Pancreas (tissue), 10 donors: ENCODE measurements at regions not wholly inside any gene's neighbourhood (a gene's known extent, or its start where the extent isn't known, plus 50 kb on each side); places are given as distances from the start of the nearest gene placed in this dataset.

Experiments
- ATAC-seq, 4 donors: fragments of 200-7000 bp; cut with Tn5 transposase; one replicate each; pipeline versions ENCODE4 v1.8.0 to v1.9.1; 2020; ENCODE audit warnings: mild to moderate bottlenecking in 4 of 4, moderate library complexity in 4 of 4
- DNase-seq, 6 donors: peaks; one replicate each; pipeline ENCODE4 v3.0.0-alpha.2; 2020
- FAIRE-seq: peaks from 2 replicates; lab custom pipeline; 2012; peaks lifted over from hg19 to GRCh38; lab: Jason Lieb, UNC
- H3K27ac ChIP-seq, 4 donors: fragments of 200-600 bp; sonication (generic); 1 replicate in 3 of 4; 2 replicates in 1 of 4; pipeline versions ENCODE4 v1.5.0 to v1.8.0; 2020
- H3K27me3 ChIP-seq, 4 donors: fragments of 200-600 bp; one replicate each; pipeline ENCODE4 v1.8.0; 2021
- H3K36me3 ChIP-seq, 3 donors: fragments of 200-600 bp; sonication (generic) in 1 of 3; one replicate each; pipeline versions ENCODE4 v1.5.0 to v1.8.0; 2020 to 2021
- H3K4me1 ChIP-seq, 3 donors: fragments of 200-600 bp; one replicate each; pipeline ENCODE4 v1.8.0; 2021
- H3K4me3 ChIP-seq, 4 donors: fragments of 200-600 bp; sonication (generic) in 2 of 4; one replicate each; pipeline versions ENCODE4 v1.5.0 to v1.8.0; 2020 to 2021
- H3K9me3 ChIP-seq, 4 donors: fragments of 200-600 bp; one replicate each; pipeline ENCODE4 v1.8.0; 2021
- WGBS, 2 donors: extraction: QIAGEN DNeasy Blood & Tissue Kit; methylation state at CpG; one replicate each; pipeline ENCODE4 v1.1.7; 2013; 5-methylcytosine and 5-hydroxymethylcytosine counted together
- intact Hi-C, 3 donors: fragments of 100-400 bp; cut with DNase I; formaldehyde crosslinking; loops; one replicate each; pipeline versions ENCODE4 v1.11.1 to v1.14.2; 2022
- TF ChIP-seq, protein P1 (sequence below), 4 donors: fragments of 200-600 bp; sonication (generic) in 3 of 4; IDR thresholded peaks; one replicate each; pipeline versions ENCODE4 v1.5.0 to v1.8.0; 2021; ENCODE audit warnings: antibody characterized with exemption in 4 of 4
- donor health status: healthy with polysubstance abuse.
- donor health status: DM: no; HTN: no; CAD: no; lungs with moderate emphysema.
- donor health status: DM: no; HTN: no; CAD: no.
- donor health status: control.
- donor health status: control.
- donor health status: Bipolar disorder and iron deficiency.
- donor health status: DM: yes; HTN: yes; CAD: no.
- donor health status: DM: no; HTN: no; CAD: no.
- donor health status: DM: no; HTN: no; CAD: no.
- donor health status: DM: yes; HTN: yes; CAD: no.

DNA sequence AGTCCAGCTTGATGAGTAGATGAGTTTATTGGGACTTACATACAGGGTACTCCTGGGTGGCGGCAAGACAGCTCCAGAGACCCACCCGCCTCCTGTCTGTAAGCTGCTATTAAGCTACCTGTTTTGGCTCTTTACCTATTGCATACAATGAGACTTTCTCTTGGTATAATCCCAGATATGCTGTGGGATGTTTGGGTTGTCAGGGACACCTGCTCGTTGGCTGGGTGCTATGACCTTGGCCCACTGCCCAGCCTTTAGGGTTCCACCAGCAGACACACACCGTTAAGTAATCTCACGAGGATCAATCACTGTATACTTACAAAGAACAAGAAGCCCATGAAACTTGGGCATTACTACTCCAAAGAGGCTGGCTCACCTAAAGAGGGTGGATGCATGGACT, 116.4 kb downstream of the NPIPB5 start:
- DNase-seq = peak; percentile 65 to 91 (median 76)
- 22 to 26% methylated on average over 5 of the region's 5 CpGs for WGBS, 2 donors

DNA sequence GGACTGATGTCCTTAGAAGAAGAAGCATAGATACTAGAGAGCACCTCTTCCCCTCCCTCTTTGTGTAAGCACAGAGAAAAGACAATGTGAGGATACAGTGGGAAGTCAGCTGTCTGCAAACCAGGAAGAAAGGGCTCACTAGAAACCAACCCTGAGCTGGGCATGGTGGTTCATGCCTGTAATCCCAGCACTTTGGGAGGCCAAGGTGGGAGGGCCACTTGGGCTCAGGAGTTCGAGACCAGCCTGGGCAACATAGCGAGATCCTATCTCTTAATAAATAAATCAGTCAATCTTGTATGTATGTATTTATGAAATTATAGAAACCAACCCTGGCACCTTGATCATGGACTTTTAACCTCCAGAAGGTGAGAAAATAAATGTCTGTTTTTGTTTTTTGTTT, 118.3 kb downstream of the NPIPB5 start:
- intact Hi-C loops = no loop called here
- DNase-seq = no peak
- H3K27ac ChIP-seq = no peak overlapping the region
- no peaks in the 10 kb centered on the region for H3K36me3 ChIP-seq
- no peak overlapping the region for H3K4me3 ChIP-seq
- H3K4me1 ChIP-seq = peaks cover 0 to 12% (median 4%) of the 10 kb centered on the region in 3 donors
- no peaks in the 10 kb centered on the region for H3K27me3 ChIP-seq
- no peak for ATAC-seq
- WGBS, 2 donors = 96 to 97% methylated on average over 2 of the region's 2 CpGs
- FAIRE-seq = no peak
- no peaks in the 10 kb centered on the region for H3K9me3 ChIP-seq
- TF ChIP-seq, protein P1, sequence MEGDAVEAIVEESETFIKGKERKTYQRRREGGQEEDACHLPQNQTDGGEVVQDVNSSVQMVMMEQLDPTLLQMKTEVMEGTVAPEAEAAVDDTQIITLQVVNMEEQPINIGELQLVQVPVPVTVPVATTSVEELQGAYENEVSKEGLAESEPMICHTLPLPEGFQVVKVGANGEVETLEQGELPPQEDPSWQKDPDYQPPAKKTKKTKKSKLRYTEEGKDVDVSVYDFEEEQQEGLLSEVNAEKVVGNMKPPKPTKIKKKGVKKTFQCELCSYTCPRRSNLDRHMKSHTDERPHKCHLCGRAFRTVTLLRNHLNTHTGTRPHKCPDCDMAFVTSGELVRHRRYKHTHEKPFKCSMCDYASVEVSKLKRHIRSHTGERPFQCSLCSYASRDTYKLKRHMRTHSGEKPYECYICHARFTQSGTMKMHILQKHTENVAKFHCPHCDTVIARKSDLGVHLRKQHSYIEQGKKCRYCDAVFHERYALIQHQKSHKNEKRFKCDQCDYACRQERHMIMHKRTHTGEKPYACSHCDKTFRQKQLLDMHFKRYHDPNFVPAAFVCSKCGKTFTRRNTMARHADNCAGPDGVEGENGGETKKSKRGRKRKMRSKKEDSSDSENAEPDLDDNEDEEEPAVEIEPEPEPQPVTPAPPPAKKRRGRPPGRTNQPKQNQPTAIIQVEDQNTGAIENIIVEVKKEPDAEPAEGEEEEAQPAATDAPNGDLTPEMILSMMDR (IDR thresholded peaks at IDR 0.05) = no peak

More for the DNA sequence above, 116.4 kb downstream of the NPIPB5 start:
- H3K27ac ChIP-seq = no peak overlapping the region
- H3K4me3 ChIP-seq = no peak overlapping the region
- H3K27me3 ChIP-seq = no peaks in the 10 kb centered on the region
- H3K9me3 ChIP-seq = no peaks in the 10 kb centered on the region
- ATAC-seq = peak; percentile 60 to 92 (median 82)
- TF ChIP-seq, protein P1 (IDR thresholded peaks at IDR 0.05) = no peak
- no peaks in the 10 kb centered on the region for H3K36me3 ChIP-seq
- no peak for FAIRE-seq
- H3K4me1 ChIP-seq = peaks cover 0 to 12% (median 4%) of the 10 kb centered on the region in 3 donors
- intact Hi-C loops = no loop called here

DNA sequence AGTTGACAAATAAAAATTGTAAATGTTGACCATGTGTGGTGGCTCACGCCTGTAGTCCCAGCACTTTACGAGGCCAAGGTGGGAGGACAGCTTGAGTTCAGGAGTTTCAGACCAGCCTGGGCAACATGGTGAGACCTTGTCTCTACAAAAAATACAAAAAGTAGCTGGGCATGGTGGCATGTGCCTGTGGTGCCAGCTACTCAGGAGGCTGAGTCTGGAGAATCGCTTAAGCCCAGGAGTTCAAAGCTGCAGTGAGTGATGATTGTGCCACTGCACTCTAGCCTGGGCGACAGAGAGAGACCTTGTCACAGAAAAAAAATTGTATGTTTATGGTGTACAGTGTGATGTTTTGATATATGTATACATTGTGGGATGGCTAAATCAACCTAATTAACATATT, 119.6 kb downstream of the NPIPB5 start:
- ATAC-seq (no peak), DNase-seq (no peak), FAIRE-seq (no peak)
- H3K4me3 ChIP-seq = no peak overlapping the region
- no peaks in the 10 kb centered on the region for H3K27me3 ChIP-seq
- 88 to 90% methylated on average over 4 of the region's 4 CpGs for WGBS, 2 donors
- no peaks in the 10 kb centered on the region for H3K9me3 ChIP-seq
- H3K4me1 ChIP-seq = peaks cover 0 to 12% (median 4%) of the 10 kb centered on the region in 3 donors
- intact Hi-C loops = no loop called here
- H3K27ac ChIP-seq = no peak overlapping the region
- TF ChIP-seq, protein P1 (IDR thresholded peaks at IDR 0.05) = no peak
- H3K36me3 ChIP-seq = no peaks in the 10 kb centered on the region

DNA sequence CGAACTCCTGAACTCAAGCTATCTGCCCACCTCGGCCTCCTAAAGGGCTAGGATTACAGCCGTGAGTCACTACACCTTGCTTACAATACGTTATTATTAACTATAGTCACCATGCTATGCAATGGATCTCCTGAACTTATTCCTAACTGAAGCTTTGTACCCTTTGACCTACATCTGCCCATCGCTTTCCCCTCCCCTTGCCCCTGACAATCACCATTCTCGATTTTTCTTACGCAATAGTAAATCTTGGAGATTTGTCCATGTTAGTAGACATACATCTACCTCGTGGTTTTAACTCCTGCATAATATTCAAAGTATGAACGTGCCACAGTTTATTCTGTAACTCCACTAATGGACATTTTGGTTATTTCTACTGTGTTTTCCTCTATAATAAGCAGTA, 120.6 kb downstream of the NPIPB5 start:
- H3K27me3 ChIP-seq = no peaks in the 10 kb centered on the region
- no peak for ATAC-seq
- TF ChIP-seq, protein P1 (IDR thresholded peaks at IDR 0.05) = no peak
- no peak for DNase-seq
- no peak overlapping the region for H3K27ac ChIP-seq
- H3K4me3 ChIP-seq = no peak overlapping the region
- intact Hi-C loops = no loop called here
- no peaks in the 10 kb centered on the region for H3K36me3 ChIP-seq
- H3K4me1 ChIP-seq = peaks cover 0 to 9% (median 4%) of the 10 kb centered on the region in 3 donors
- whole genome bisulfite sequencing, 2 donors = 79 to 82% methylated on average over 9 of the region's 9 CpGs
- H3K9me3 ChIP-seq = no peaks in the 10 kb centered on the region
- FAIRE-seq = no peak

DNA sequence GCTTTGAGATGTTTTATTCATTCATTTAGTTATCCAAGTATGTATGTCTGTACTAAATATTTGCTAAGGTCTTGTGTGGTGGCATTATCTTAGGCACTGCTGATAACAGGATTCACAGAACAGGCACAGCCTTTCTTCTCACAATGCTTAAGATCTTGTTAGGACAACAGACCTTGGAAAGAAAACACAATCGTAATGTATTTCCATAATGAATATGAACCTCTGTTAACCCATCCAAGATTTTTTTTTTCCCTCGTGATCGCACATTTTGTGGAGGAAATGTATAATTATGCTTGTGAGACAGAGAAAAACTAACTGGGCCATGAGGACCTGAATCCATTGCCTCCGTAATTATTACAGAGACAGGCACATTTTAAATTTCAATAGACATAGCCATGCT, 121.9 kb downstream of the NPIPB5 start:
- Histone ChIP-seq H3K27ac (no peak overlapping the region), H3K4me3 (no peak overlapping the region), H3K36me3 (no peaks in the 10 kb centered on the region), H3K27me3 (no peaks in the 10 kb centered on the region), H3K9me3 (no peaks in the 10 kb centered on the region), H3K4me1 (no peaks in the 10 kb centered on the region)
- intact Hi-C loops = no loop called here
- ATAC-seq (no peak), FAIRE-seq (no peak), DNase-seq (no peak)
- TF ChIP-seq, protein P1 (IDR thresholded peaks at IDR 0.05) = no peak
- 35 to 44% methylated on average over 4 of the region's 4 CpGs for WGBS, 2 donors
